BLaER1 (cell line): ENCODE measurements at regions not wholly inside any gene's neighbourhood (a gene's known extent, or its start where the extent isn't known, plus 50 kb on each side); places are given as distances from the start of the nearest gene placed in this dataset.

ENCODE experiments used
- H3K27ac ChIP-seq: shearing (Covaris generic); formaldehyde crosslinking; 2 replicates; pipeline ENCODE4 v1.8.1; 2022
- H3K27me3 ChIP-seq: shearing (Covaris generic); formaldehyde crosslinking; 2 replicates; pipeline ENCODE4 v1.8.1; 2022
- H3K36me3 ChIP-seq: shearing (Covaris generic); formaldehyde crosslinking; 2 replicates; pipeline ENCODE4 v1.8.1; 2022
- H3K4me1 ChIP-seq: shearing (Covaris generic); formaldehyde crosslinking; 2 replicates; pipeline ENCODE4 v1.8.1; 2022
- H3K4me2 ChIP-seq: shearing (Covaris generic); formaldehyde crosslinking; 2 replicates; pipeline ENCODE4 v1.8.1; 2022
- H3K4me3 ChIP-seq: shearing (Covaris generic); formaldehyde crosslinking; 2 replicates; pipeline ENCODE4 v1.8.1; 2022
- H3K9ac ChIP-seq: shearing (Covaris generic); formaldehyde crosslinking; 2 replicates; pipeline ENCODE4 v1.8.1; 2022
- H3K9me3 ChIP-seq: shearing (Covaris generic); formaldehyde crosslinking; 2 replicates; pipeline ENCODE4 v1.8.1; 2022
- H4K20me1 ChIP-seq: shearing (Covaris generic); formaldehyde crosslinking; 2 replicates; pipeline ENCODE4 v1.8.1; 2022
- Cebpa-rat ChIP-seq: shearing (Covaris generic); IDR thresholded peaks from 2 replicates; pipeline ENCODE4 v1.8.1; 2022

- peaks cover 100% of the 10 kb centered on the region for H3K4me1 ChIP-seq
- no peak for TF ChIP-seq Cebpa-rat
- H3K9me3 ChIP-seq: no peaks in the 10 kb centered on the region
- H4K20me1 ChIP-seq: peaks cover 100% of the 10 kb centered on the region
- no peaks in the 10 kb centered on the region for H3K27me3 ChIP-seq
- peak overlapping the region; percentile 93 for H3K4me2 ChIP-seq
- H3K27ac ChIP-seq: no peak overlapping the region
- peaks cover 58% of the 10 kb centered on the region for H3K36me3 ChIP-seq
- no peak overlapping the region for H3K4me3 ChIP-seq
- H3K9ac ChIP-seq: no peak overlapping the region
Observed at GRCh38 chr5:124655251-124655917, 91.1 kb downstream of the ZNF608 start.

GRCh38 chr5:124654418-124654817 is 92.0 kb downstream of the ZNF608 start:
- Histone ChIP-seq H3K36me3 (peaks cover 49% of the 10 kb centered on the region), H3K4me1 (peaks cover 100% of the 10 kb centered on the region), H3K9me3 (no peaks in the 10 kb centered on the region), H3K27ac (no peak overlapping the region), H3K9ac (no peak overlapping the region), H3K27me3 (no peaks in the 10 kb centered on the region), H3K4me3 (no peak overlapping the region), H3K4me2 (peak overlapping the region; percentile 93), H4K20me1 (peaks cover 100% of the 10 kb centered on the region)
- TF ChIP-seq Cebpa-rat: no peak

- H3K9me3 ChIP-seq: no peaks in the 10 kb centered on the region
- H3K27ac ChIP-seq: no peak overlapping the region
- peaks cover 51% of the 10 kb centered on the region for H3K36me3 ChIP-seq
- no peak for TF ChIP-seq Cebpa-rat
- no peaks in the 10 kb centered on the region for H3K27me3 ChIP-seq
- H4K20me1 ChIP-seq: peaks cover 100% of the 10 kb centered on the region
- H3K4me1 ChIP-seq: peaks cover 100% of the 10 kb centered on the region
- H3K4me3 ChIP-seq: no peak overlapping the region
- H3K9ac ChIP-seq: no peak overlapping the region
- H3K4me2 ChIP-seq: peak overlapping the region; percentile 93
Observed at GRCh38 chr5:124653666-124654065, 92.8 kb downstream of the ZNF608 start.

- Histone ChIP-seq H3K27me3 (no peaks in the 10 kb centered on the region), H3K4me1 (peaks cover 100% of the 10 kb centered on the region), H4K20me1 (peaks cover 100% of the 10 kb centered on the region), H3K4me2 (peak overlapping the region; percentile 93), H3K9ac (no peak overlapping the region), H3K36me3 (peaks cover 51% of the 10 kb centered on the region), H3K4me3 (peak overlapping the region; percentile 59; the same call in 1 of the 2 replicates), H3K9me3 (no peaks in the 10 kb centered on the region), H3K27ac (no peak overlapping the region)
- no peak for TF ChIP-seq Cebpa-rat
Observed at GRCh38 chr5:124652892-124653441, 93.5 kb downstream of the ZNF608 start.

GRCh38 chr5:124652514-124652819 is 94.0 kb downstream of the ZNF608 start:
- Histone ChIP-seq H4K20me1 (peaks cover 100% of the 10 kb centered on the region), H3K36me3 (peaks cover 50% of the 10 kb centered on the region), H3K4me1 (peaks cover 100% of the 10 kb centered on the region), H3K27me3 (no peaks in the 10 kb centered on the region), H3K4me3 (peak overlapping the region; percentile 59), H3K27ac (no peak overlapping the region), H3K4me2 (peak overlapping the region; percentile 93), H3K9ac (peak overlapping the region; percentile 26; the same call in 1 of the 2 replicates), H3K9me3 (no peaks in the 10 kb centered on the region)
- TF ChIP-seq Cebpa-rat: no peak

- no peaks in the 10 kb centered on the region for H3K9me3 ChIP-seq
- H3K4me2 ChIP-seq: peak overlapping the region; percentile 93
Observed at GRCh38 chr5:124651663-124652513, 94.6 kb downstream of the ZNF608 start.

GRCh38 chr5:124650951-124651662 is 95.3 kb downstream of the ZNF608 start:
- no peak overlapping the region for H3K9ac ChIP-seq

More at GRCh38 chr5:124651663-124652513, 94.6 kb downstream of the ZNF608 start:
- Histone ChIP-seq H3K27ac (peak overlapping the region; percentile 24; the same call in 1 of the 2 replicates), H3K36me3 (peaks cover 50% of the 10 kb centered on the region), H3K27me3 (no peaks in the 10 kb centered on the region), H3K9ac (peak overlapping the region; percentile 26; the same call in 1 of the 2 replicates), H3K4me1 (peaks cover 100% of the 10 kb centered on the region), H3K4me3 (peak overlapping the region; percentile 59), H4K20me1 (peaks cover 100% of the 10 kb centered on the region)
- TF ChIP-seq Cebpa-rat: no peak

GRCh38 chr5:124650147-124650561 is 96.3 kb downstream of the ZNF608 start:
- Histone ChIP-seq H3K4me2 (peak overlapping the region; percentile 93), H3K36me3 (peaks cover 65% of the 10 kb centered on the region), H3K4me1 (peaks cover 99% of the 10 kb centered on the region), H3K4me3 (peak overlapping the region; percentile 59; the same call in 1 of the 2 replicates), H4K20me1 (peaks cover 100% of the 10 kb centered on the region), H3K9me3 (no peaks in the 10 kb centered on the region), H3K27me3 (no peaks in the 10 kb centered on the region), H3K9ac (no peak overlapping the region; the same call in 1 of the 2 replicates), H3K27ac (no peak overlapping the region)
- no peak for TF ChIP-seq Cebpa-rat

More at GRCh38 chr5:124650951-124651662, 95.3 kb downstream of the ZNF608 start:
- no peaks in the 10 kb centered on the region for H3K27me3 ChIP-seq
- peaks cover 56% of the 10 kb centered on the region for H3K36me3 ChIP-seq
- no peak overlapping the region for H3K27ac ChIP-seq
- H3K4me3 ChIP-seq: peak overlapping the region; percentile 59
- peaks cover 100% of the 10 kb centered on the region for H4K20me1 ChIP-seq
- H3K9me3 ChIP-seq: no peaks in the 10 kb centered on the region
- H3K4me2 ChIP-seq: peak overlapping the region; percentile 93
- H3K4me1 ChIP-seq: peaks cover 100% of the 10 kb centered on the region
- TF ChIP-seq Cebpa-rat: no peak

GRCh38 chr5:124649491-124650146 is 96.8 kb downstream of the ZNF608 start:
- no peaks in the 10 kb centered on the region for H3K9me3 ChIP-seq
- H3K27me3 ChIP-seq: no peaks in the 10 kb centered on the region
- peaks cover 65% of the 10 kb centered on the region for H3K36me3 ChIP-seq
- H3K4me2 ChIP-seq: peak overlapping the region; percentile 93
- H3K4me3 ChIP-seq: peak overlapping the region; percentile 59
- peaks cover 100% of the 10 kb centered on the region for H4K20me1 ChIP-seq
- H3K9ac ChIP-seq: no peak overlapping the region; the same call in 1 of the 2 replicates
- no peak overlapping the region for H3K27ac ChIP-seq
- H3K4me1 ChIP-seq: peaks cover 94% of the 10 kb centered on the region
- TF ChIP-seq Cebpa-rat: no peak
